Right cardiac atrium (tissue), 5 donors: ENCODE measurements at regions not wholly inside any gene's neighbourhood (a gene's known extent, or its start where the extent isn't known, plus 50 kb on each side); places are given as distances from the start of the nearest gene placed in this dataset.
A peak's percentile ranks its signal among the peaks of the same experiment; 100 is the strongest.

Source experiments
- ATAC-seq, 2 donors: fragments of 200-7000 bp; cut with Tn5 transposase; one replicate each; pipeline versions ENCODE4 v1.8.0 to v1.9.1; 2020; ENCODE audit warnings: moderate library complexity in 2 of 2, mild to moderate bottlenecking in 1 of 2
- DNase-seq, 3 donors: peaks; one replicate each; pipeline ENCODE4 v3.0.0-alpha.2; 2020
- H3K27ac ChIP-seq: one replicate; pipeline ENCODE4 v1.5.1; 2013; ENCODE audit warnings: mild to moderate bottlenecking, low read length, control low read depth, moderate library complexity
- H3K27me3 ChIP-seq: one replicate; pipeline ENCODE4 v1.6.1; 2013; ENCODE audit not compliant: control insufficient read depth, insufficient read depth
- H3K4me1 ChIP-seq: one replicate; pipeline ENCODE4 v1.6.1; 2013; ENCODE audit warnings: low read length; ENCODE audit not compliant: control insufficient read depth, insufficient read depth
- H3K4me3 ChIP-seq: one replicate; pipeline ENCODE4 v1.5.1; 2013; ENCODE audit warnings: low read length, control low read depth
- H3K9me3 ChIP-seq: one replicate; pipeline ENCODE4 v1.6.1; 2013; ENCODE audit warnings: low read length; ENCODE audit not compliant: control insufficient read depth
- WGBS: extraction: QIAGEN DNeasy Blood & Tissue Kit; methylation state at CpG from one replicate; pipeline ENCODE4 v1.1.7; 2013; 5-methylcytosine and 5-hydroxymethylcytosine counted together
- intact Hi-C, 4 donors: fragments of 100-400 bp; cut with DNase I; formaldehyde crosslinking; loops; one replicate each; pipeline versions ENCODE4 v1.11.0 to v1.14.0; 2022 to 2023
- donor health status: healthy with polysubstance abuse.
- donor health status: DM: no; HTN: yes; CAD: no.
- donor health status: DM: no; HTN: no; CAD: no.
- donor health status: DM: no; HTN: yes; CAD: no; lungs with severe emphysema.
- donor health status: DM: yes; HTN: yes; CAD: no.

DNA sequence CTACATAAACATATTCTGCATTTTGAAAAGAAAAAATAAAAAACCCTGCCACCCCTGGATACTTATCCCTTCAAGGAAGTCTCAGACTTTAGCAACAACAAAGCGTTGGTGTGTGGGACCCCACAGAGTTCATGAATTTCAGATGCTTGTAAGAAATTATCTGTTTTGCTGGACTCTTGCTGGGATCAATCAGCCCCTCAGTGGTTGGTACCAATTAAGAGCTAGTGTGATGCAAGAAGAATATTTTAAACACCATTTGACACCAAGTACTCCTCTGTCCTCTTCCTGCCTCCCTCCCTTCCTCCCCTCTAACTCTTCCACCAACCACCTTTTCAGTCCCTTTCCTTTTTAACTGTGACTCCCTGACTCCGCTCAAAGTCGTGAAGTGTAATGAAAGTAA is 51.5 kb downstream of the SST start:
- no peak overlapping the region for H3K27ac ChIP-seq
- no peaks in the 10 kb centered on the region for H3K4me1 ChIP-seq
- no peaks in the 10 kb centered on the region for H3K9me3 ChIP-seq
- WGBS = 54% methylated on average over 3 of the region's 3 CpGs
- H3K27me3 ChIP-seq = no peaks in the 10 kb centered on the region
- no peak for ATAC-seq
- no peak overlapping the region for H3K4me3 ChIP-seq
- intact Hi-C loops = no loop called here
- DNase-seq = no peak

DNA sequence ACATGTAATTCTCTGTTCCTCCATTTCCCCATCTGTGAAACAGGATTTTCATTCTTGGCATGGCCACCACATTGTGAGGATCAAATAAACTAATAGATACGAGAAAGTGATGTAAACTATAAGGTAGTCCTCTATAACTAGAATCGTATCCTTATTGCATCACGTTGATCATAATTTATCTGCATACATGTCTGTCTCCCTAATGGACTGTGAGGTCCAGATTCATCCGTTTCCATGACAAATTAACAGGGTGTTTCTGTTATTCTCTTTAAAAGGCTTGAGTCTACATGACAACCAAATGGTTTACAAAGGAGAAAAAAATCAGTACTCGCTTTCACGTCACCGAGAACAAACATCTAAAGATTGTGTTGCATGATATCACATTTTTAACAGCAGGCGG is 53.0 kb downstream of the SST start:
- DNase-seq (no peak), ATAC-seq (no peak)
- 86% methylated on average over 8 of the region's 8 CpGs for WGBS
- H3K4me1 ChIP-seq = no peaks in the 10 kb centered on the region
- no peak overlapping the region for H3K4me3 ChIP-seq
- no peaks in the 10 kb centered on the region for H3K9me3 ChIP-seq
- no peak overlapping the region for H3K27ac ChIP-seq
- intact Hi-C loops = no loop called here
- no peaks in the 10 kb centered on the region for H3K27me3 ChIP-seq

DNA sequence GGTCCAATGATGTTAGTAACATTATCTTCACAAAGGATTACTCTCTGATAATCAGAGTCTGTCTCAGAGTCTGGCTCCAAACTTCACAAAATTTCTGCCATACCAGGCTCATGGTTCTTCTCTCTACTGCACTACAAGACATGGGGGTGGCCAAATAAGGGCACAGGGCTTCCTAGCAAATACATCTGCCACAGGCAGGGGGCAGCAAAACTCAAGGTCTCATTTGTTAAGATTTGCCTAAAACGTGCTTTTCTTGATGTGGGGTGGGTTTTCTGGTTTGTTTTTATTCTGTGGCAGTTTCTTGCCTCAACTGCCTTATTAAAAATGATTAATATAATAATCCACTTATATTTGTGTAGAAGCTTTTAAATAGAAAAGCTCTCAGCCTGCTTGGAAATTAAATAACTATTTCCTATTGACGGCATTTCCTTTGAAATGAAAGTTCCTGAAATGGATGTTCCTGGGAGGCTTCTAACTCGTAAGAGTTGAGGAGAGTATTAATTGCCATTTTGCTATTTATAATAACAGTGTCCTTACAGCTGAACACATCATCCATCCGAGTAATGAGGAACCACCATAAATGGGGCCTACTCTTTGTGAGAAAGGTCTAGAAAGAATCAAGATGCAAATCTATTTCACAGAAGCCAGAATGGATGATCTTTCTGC is 53.8 kb downstream of the SST start:
- Histone ChIP-seq H3K27ac (no peak overlapping the region), H3K4me3 (no peak overlapping the region), H3K27me3 (no peaks in the 10 kb centered on the region), H3K4me1 (no peaks in the 10 kb centered on the region), H3K9me3 (no peaks in the 10 kb centered on the region)
- intact Hi-C loops = no loop called here
- ATAC-seq (no peak), DNase-seq (peak; percentile 40 to 49 (median 41))
- 57% methylated on average over 4 of the region's 4 CpGs for WGBS

DNA sequence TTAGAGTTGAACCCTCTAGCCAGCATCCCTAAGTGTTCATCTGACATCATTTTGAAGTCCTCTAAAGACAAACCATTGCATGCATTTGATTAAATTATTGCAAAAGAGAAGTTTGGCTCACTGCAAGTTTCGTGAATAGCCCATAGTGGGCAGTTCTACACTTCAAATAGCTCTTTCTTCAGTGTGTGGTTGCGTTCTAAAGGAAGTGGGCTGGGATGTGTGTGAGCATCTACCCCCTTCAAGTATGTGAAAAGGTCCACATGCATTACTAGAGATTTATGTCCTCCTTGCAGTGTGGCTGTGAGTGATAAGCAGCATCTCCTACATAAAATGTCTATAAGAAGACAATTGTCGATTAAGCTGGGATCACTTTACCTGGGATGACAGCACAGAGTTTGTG is 54.6 kb downstream of the SST start:
- intact Hi-C loops = no loop called here
- no peaks in the 10 kb centered on the region for H3K27me3 ChIP-seq
- H3K4me1 ChIP-seq = no peaks in the 10 kb centered on the region
- no peaks in the 10 kb centered on the region for H3K9me3 ChIP-seq
- no peak for DNase-seq
- no peak for ATAC-seq
- no peak overlapping the region for H3K4me3 ChIP-seq
- WGBS = 74% methylated on average over 3 of the region's 3 CpGs
- H3K27ac ChIP-seq = no peak overlapping the region

DNA sequence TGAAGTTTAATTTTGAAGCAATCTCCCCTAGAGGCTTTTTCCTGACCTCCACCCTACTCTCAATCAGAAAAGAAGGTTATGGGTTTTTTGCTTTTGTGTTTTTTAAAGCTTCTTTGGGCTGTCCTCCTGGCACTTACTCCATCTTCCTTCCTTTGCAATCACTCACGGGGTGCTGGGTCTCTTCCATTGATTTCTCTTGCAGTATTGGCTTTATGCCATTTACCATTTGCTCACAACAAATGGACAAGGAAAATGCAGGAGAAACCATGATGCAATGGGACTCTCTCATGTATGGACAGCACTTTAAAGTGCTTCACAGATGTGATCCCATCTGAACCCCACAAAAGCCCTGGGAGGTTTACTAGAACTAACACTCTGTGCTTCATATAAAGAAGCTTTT is 57.5 kb downstream of the SST start:
- Histone ChIP-seq H3K9me3 (no peaks in the 10 kb centered on the region), H3K4me3 (no peak overlapping the region), H3K27me3 (no peaks in the 10 kb centered on the region), H3K4me1 (no peaks in the 10 kb centered on the region), H3K27ac (no peak overlapping the region)
- ATAC-seq (no peak), DNase-seq (no peak)
- 29% methylated on average over 1 of the region's 1 CpG for WGBS
- intact Hi-C loops = no loop called here

DNA sequence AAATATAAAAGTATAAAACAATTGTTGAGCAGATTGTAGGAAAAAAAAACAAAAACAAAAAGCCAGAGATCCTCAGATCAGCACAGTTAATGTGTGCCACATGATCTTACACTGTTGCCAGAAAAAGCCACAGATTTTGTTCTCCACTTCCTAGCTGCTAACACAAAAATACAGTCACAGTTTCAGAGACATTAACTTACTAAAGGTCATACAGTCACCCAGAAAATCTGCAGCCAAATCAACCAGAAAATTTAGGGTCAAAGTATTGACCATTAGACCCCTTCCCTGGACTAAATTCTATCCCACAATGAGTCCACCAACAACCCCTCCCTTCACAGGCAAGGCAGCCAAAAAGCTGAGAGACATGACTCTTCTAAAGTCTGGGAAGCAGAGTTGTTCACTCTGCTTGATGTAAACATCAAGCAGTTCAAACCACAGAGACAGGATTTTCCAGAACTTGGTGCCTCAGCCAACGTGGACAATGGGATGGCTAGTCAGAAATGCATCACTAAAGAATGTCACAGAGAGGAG is 59.1 kb downstream of the SST start:
- no peak overlapping the region for H3K4me3 ChIP-seq
- ATAC-seq (no peak), DNase-seq (no peak)
- no peaks in the 10 kb centered on the region for H3K27me3 ChIP-seq
- no peak overlapping the region for H3K27ac ChIP-seq
- intact Hi-C loops = no loop called here
- no peaks in the 10 kb centered on the region for H3K4me1 ChIP-seq
- WGBS = 29% methylated on average over 1 of the region's 1 CpG
- no peaks in the 10 kb centered on the region for H3K9me3 ChIP-seq

DNA sequence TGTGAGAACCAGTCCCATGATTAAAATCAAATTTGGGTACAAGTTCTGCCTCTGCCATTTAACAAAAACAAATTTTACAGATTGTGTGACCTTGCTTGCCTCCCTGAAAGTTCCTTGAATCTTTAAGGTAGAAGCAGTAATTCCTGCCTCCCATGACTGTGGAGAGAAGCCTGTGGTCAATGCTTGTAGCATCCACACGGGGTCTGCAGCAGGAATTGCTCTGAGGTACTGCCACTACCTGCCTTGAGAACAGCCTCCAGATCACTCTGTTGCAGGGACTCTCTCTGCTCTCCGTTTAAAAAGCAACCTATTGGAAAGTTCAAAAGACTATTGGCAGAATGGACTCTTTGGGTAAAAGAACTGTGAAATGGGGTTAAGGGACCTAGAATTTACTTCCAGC is 75.9 kb downstream of the SST start:
- no peaks in the 10 kb centered on the region for H3K9me3 ChIP-seq

DNA sequence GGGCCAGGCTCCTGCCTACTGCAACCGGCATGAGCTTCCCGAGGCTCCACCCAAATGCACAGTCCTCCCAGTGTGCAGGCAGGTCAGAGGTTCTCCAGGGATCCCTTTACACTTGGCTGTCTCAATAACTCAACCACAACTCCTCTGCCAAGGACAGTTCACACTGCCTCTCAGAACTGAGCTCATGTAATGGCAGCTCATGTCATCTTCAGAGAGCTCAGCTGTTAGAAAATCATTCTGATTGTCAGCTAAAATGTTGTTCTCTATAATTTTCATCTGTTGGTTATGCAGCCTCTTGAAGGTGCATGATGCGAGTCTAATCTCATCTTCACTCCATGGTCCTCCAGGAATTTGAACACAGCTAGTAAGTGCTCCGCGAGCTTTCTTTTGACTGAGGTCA is 76.7 kb downstream of the SST start:
- DNase-seq (peak in 1 of 3 donors; percentile 15), ATAC-seq (no peak)
- H3K4me3 ChIP-seq = no peak overlapping the region
- no peak overlapping the region for H3K27ac ChIP-seq
- intact Hi-C loops = no loop called here
- H3K4me1 ChIP-seq = no peaks in the 10 kb centered on the region
- no peaks in the 10 kb centered on the region for H3K27me3 ChIP-seq
- 68% methylated on average over 5 of the region's 5 CpGs for WGBS
- no peaks in the 10 kb centered on the region for H3K9me3 ChIP-seq

More for the DNA sequence above, 75.9 kb downstream of the SST start:
- intact Hi-C loops = no loop called here
- Histone ChIP-seq H3K27ac (no peak overlapping the region), H3K4me3 (no peak overlapping the region), H3K4me1 (no peaks in the 10 kb centered on the region), H3K27me3 (no peaks in the 10 kb centered on the region)
- DNase-seq = no peak
- no peak for ATAC-seq
- WGBS = 42% methylated on average over 2 of the region's 2 CpGs

DNA sequence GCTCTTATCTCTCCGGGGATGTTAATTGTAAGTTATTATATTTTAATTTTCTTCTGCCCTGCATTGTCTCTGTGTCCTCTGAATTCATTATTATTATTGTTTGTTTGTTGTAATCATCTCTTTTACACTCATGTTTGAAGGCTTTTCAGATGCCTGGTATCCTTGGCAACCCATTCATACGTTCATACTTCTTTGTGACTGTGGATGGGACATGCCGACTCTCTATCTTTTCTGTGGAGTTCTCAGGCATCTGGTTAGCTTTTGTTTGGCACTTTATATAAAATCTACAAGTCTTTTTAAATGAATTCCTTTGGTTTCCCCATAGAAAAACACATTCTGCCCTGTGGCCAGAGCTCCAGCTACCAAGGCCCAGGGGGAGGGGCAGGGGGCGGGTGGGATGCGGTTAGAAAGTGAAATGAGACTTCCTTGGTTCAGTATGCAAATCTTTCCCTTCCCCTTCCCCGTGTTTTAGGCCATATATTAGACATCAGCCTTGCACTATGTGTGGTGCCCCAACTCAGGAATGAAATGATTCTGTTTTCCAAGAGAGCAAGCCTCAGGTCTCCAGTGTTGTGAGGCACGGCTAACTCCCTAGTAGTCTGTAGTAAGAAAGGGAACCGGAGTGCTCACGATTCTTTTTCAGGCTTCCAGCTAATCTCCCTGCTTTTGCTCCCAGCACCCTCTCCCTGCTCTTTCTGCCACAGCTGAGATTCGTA is 79.2 kb downstream of the SST start:
- intact Hi-C loops = no loop called here
- H3K27me3 ChIP-seq = no peaks in the 10 kb centered on the region
- H3K9me3 ChIP-seq = no peaks in the 10 kb centered on the region
- ATAC-seq (no peak), DNase-seq (no peak)
- no peaks in the 10 kb centered on the region for H3K4me1 ChIP-seq
- no peak overlapping the region for H3K4me3 ChIP-seq
- WGBS = 57% methylated on average over 10 of the region's 10 CpGs
- no peak overlapping the region for H3K27ac ChIP-seq

DNA sequence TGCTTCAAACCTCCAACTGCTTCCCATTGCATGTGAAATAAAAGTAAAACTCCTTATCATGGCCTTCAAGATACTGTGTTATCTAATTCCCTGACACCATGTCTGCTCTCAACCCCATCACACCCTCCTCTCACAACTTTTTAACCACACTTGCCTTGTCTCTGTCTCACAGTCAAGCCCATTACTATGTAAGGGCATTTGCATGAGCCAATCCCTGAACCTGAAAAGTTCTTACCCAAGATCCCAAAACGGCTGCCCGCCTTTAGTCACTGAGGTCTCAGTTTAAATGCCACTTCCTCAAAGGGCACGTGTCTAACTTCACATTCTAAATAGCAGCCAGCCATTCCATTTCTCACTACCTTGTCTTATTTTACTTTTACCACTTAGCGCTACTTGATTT is 83.1 kb downstream of the SST start:
- H3K27ac ChIP-seq = no peak overlapping the region
- no peak overlapping the region for H3K4me3 ChIP-seq
- WGBS = 76% methylated on average over 4 of the region's 4 CpGs
- no peaks in the 10 kb centered on the region for H3K9me3 ChIP-seq
- DNase-seq = no peak
- ATAC-seq = no peak
- intact Hi-C loops = no loop called here
- no peaks in the 10 kb centered on the region for H3K27me3 ChIP-seq
- no peaks in the 10 kb centered on the region for H3K4me1 ChIP-seq

DNA sequence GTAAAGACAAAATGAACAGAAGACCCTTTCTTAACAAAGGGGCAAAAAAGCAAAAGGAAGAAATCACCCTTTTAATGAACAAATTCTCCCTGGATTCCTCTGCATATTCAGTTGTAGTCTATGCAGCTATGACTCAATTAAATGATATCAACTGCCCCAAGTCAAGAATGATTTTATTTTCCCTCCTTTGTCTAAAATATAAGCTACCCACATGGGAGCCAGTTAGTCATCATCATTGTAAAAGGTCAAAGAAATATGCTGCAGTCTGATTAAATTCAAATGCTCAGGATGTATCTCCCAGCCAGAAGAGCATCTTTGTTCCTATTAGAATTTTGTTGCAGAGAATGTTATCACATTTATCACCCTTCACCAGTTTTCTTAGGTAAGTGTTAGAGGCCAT is 84.0 kb downstream of the SST start:
- ATAC-seq = no peak

More for the DNA sequence above, 84.0 kb downstream of the SST start:
- DNase-seq = no peak
- Histone ChIP-seq H3K9me3 (no peaks in the 10 kb centered on the region), H3K4me3 (no peak overlapping the region), H3K27ac (no peak overlapping the region), H3K27me3 (no peaks in the 10 kb centered on the region), H3K4me1 (no peaks in the 10 kb centered on the region)
- intact Hi-C loops = no loop called here
